ENCODE measurements at regions not wholly inside any gene's neighbourhood (a gene's known extent, or its start where the extent isn't known, plus 50 kb on each side); places are given as distances from the start of the nearest gene placed in this dataset.

- in situ Hi-C loops (cut with HindIII; ENCODE audit: low sequenced_read_pairs), result no loop called here
- no peak for DNase-seq (ENCODE audit: low read depth, low spot score)
- H3K4me3 ChIP-seq (ENCODE audit: low read depth, low read length), result no peak overlapping the region
- TF ChIP-seq CTCF (IDR thresholded peaks at IDR 0.05; ENCODE audit: low read depth, low read length), result no peak
Measured at GRCh38 chr20:12110274-12110673, 192.6 kb downstream of the BTBD3 start.

- in situ Hi-C loops (cut with HindIII; ENCODE audit: low sequenced_read_pairs), result no loop called here
- TF ChIP-seq CTCF (IDR thresholded peaks at IDR 0.05; ENCODE audit: low read depth, low read length), result no peak
Measured at GRCh38 chr20:12110711-12111110, 193.0 kb downstream of the BTBD3 start.

GRCh38 chr20:12111431-12112088 is 193.9 kb downstream of the BTBD3 start:
- no peak overlapping the region for H3K4me3 ChIP-seq (ENCODE audit: low read depth, low read length)
- no peak for DNase-seq (ENCODE audit: low read depth, low spot score)
- in situ Hi-C loops (cut with HindIII; ENCODE audit: low sequenced_read_pairs), result no loop called here
- TF ChIP-seq CTCF (IDR thresholded peaks at IDR 0.05; ENCODE audit: low read depth, low read length), result no peak

More at GRCh38 chr20:12110711-12111110, 193.0 kb downstream of the BTBD3 start:
- peak; percentile 43 for DNase-seq (ENCODE audit: low read depth, low spot score)
- H3K4me3 ChIP-seq (ENCODE audit: low read depth, low read length), result no peak overlapping the region

- no peak for DNase-seq (ENCODE audit: low read depth, low spot score)
- no peak for TF ChIP-seq CTCF (IDR thresholded peaks at IDR 0.05; ENCODE audit: low read depth, low read length)
- no peak overlapping the region for H3K4me3 ChIP-seq (ENCODE audit: low read depth, low read length)
- in situ Hi-C loops (cut with HindIII; ENCODE audit: low sequenced_read_pairs), result no loop called here
Measured at GRCh38 chr20:12112089-12112474, 194.4 kb downstream of the BTBD3 start.

- no peak for DNase-seq (ENCODE audit: low read depth, low spot score)
- H3K4me3 ChIP-seq (ENCODE audit: low read depth, low read length), result no peak overlapping the region
- no peak for TF ChIP-seq CTCF (IDR thresholded peaks at IDR 0.05; ENCODE audit: low read depth, low read length)
- in situ Hi-C loops (cut with HindIII; ENCODE audit: low sequenced_read_pairs), result no loop called here
Measured at GRCh38 chr20:12112665-12113064, 195.0 kb downstream of the BTBD3 start.

GRCh38 chr20:12113075-12113467 is 195.4 kb downstream of the BTBD3 start:
- in situ Hi-C loops (cut with HindIII; ENCODE audit: low sequenced_read_pairs), result no loop called here
- peak; percentile 5 for DNase-seq (ENCODE audit: low read depth, low spot score)
- no peak overlapping the region for H3K4me3 ChIP-seq (ENCODE audit: low read depth, low read length)
- no peak for TF ChIP-seq CTCF (IDR thresholded peaks at IDR 0.05; ENCODE audit: low read depth, low read length)
